ENCODE measurements at regions not wholly inside any gene's neighbourhood (a gene's known extent, or its start where the extent isn't known, plus 50 kb on each side); places are given as distances from the start of the nearest gene placed in this dataset.

DNA sequence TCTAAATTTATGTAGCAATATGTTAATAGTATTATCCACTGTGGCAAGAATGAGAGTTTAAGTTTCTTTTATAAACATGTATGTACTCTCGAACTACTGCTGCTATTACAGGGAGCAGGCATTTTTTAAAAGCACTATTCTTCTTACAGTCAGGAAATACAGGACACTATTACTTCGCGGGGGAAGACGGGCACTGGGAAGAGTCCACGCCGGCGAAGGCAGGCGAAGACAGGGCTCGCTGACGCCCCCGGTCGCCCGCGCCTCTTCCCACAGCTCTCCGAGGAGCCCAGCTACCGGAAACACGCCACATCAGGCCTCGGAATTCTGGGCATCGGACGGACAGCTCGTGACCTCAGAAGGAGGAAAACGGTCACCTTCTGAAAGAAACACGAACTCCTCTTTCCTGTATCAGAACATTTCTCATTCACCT is 90.2 kb downstream of the FAM161A start:
- H3K36me3 Mint-ChIP-seq (ENCODE audit: insufficient read depth, unreplicated experiment) = peaks cover 12% of the 10 kb centered on the region
- POLR2A ChIA-PET = interaction anchor here (0.7 to 1.4 kb wide), 5 partner anchors 12 to 123 kb away, joined by 3 to 6 read pairs (median 3); partner anchors contain the start of gene FAM161A
- H3K4me1 Mint-ChIP-seq (ENCODE audit: low read depth, unreplicated experiment) = no peaks in the 10 kb centered on the region
- CTCF ChIA-PET = interaction anchor here (0.5 kb wide), 1 partner anchor 29 kb away, joined by 3 read pairs; no protein-coding TSS in a partner anchor
- Histone ChIP-seq H3K27me3 (replicated peaks; ENCODE audit: control insufficient read depth, insufficient read depth, low read length) (no peaks in the 10 kb centered on the region), H3K9me3 (no peaks in the 10 kb centered on the region), H3K4me3 (ENCODE audit: low read depth, low read length) (peak overlapping the region; percentile 56), H3K4me1 (no peaks in the 10 kb centered on the region), H3K36me3 (ENCODE audit: control insufficient read depth, insufficient read depth, low read length) (no peaks in the 10 kb centered on the region)
- no peaks in the 10 kb centered on the region for H3K9me3 Mint-ChIP-seq (ENCODE audit: unreplicated experiment)
- TF ChIP-seq, protein P1, sequence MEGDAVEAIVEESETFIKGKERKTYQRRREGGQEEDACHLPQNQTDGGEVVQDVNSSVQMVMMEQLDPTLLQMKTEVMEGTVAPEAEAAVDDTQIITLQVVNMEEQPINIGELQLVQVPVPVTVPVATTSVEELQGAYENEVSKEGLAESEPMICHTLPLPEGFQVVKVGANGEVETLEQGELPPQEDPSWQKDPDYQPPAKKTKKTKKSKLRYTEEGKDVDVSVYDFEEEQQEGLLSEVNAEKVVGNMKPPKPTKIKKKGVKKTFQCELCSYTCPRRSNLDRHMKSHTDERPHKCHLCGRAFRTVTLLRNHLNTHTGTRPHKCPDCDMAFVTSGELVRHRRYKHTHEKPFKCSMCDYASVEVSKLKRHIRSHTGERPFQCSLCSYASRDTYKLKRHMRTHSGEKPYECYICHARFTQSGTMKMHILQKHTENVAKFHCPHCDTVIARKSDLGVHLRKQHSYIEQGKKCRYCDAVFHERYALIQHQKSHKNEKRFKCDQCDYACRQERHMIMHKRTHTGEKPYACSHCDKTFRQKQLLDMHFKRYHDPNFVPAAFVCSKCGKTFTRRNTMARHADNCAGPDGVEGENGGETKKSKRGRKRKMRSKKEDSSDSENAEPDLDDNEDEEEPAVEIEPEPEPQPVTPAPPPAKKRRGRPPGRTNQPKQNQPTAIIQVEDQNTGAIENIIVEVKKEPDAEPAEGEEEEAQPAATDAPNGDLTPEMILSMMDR (IDR thresholded peaks at IDR 0.05; ENCODE audit: insufficient read depth in 1 of 2, low read depth in 1 of 2, low read length in 1 of 2, severe bottlenecking in 1 of 2, unreplicated experiment in 1 of 2) = peak in 1 of 2 experiments; percentile 46
- H3K27ac Mint-ChIP-seq (ENCODE audit: unreplicated experiment) = peak overlapping the region; percentile 97
- peak; percentile 86 to 88 for DNase-seq
- peak overlapping the region; percentile 72 for H3K4me3 Mint-ChIP-seq (ENCODE audit: unreplicated experiment)
- TSS peak; percentile 89 for BruUV-seq (replicated peaks)
- no peaks in the 10 kb centered on the region for H3K27me3 Mint-ChIP-seq (ENCODE audit: insufficient read depth, unreplicated experiment)
- intact Hi-C loops (cut with micrococcal nuclease; ENCODE audit: unreplicated experiment) = loop anchor here (1.0 to 2.0 kb wide), 5 partner anchors 29 to 647 kb away; partner anchors contain the start of genes FAM161A and XPO1

DNA sequence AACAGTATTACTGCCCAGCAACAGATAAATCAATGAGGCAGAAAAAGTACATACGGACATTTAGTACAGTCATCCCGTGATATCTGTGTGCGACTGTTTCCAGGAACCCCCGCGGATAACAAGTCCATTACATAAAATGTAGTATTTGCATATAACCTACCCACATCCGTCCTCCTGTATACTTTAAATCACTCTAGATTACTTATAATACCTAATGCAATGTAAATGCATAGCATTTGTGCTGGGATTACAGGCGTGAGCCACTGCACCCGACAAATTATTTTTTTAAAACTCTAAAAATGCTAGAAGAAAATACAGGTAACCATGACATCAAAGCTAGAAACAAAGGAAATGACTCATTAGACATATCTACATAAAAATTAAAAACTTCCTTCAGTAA is 91.6 kb downstream of the FAM161A start:
- BruUV-seq (replicated peaks) = no TSS peak
- DNase-seq = no peak
- no peaks in the 10 kb centered on the region for H3K27me3 ChIP-seq (replicated peaks; ENCODE audit: control insufficient read depth, insufficient read depth, low read length)
- Mint-ChIP-seq H3K27me3 (ENCODE audit: insufficient read depth, unreplicated experiment) (no peaks in the 10 kb centered on the region), H3K9me3 (ENCODE audit: unreplicated experiment) (no peaks in the 10 kb centered on the region), H3K27ac (ENCODE audit: unreplicated experiment) (peak overlapping the region; percentile 97), H3K36me3 (ENCODE audit: insufficient read depth, unreplicated experiment) (peaks cover 12% of the 10 kb centered on the region), H3K4me3 (ENCODE audit: unreplicated experiment) (no peak overlapping the region), H3K4me1 (ENCODE audit: low read depth, unreplicated experiment) (no peaks in the 10 kb centered on the region)
- CTCF ChIA-PET = no interaction called here
- H3K4me1 ChIP-seq = no peaks in the 10 kb centered on the region
- no peaks in the 10 kb centered on the region for H3K9me3 ChIP-seq
- no peaks in the 10 kb centered on the region for H3K36me3 ChIP-seq (ENCODE audit: control insufficient read depth, insufficient read depth, low read length)
- intact Hi-C loops (cut with micrococcal nuclease; ENCODE audit: unreplicated experiment) = no loop called here
- TF ChIP-seq, protein P1 (IDR thresholded peaks at IDR 0.05; ENCODE audit: insufficient read depth in 1 of 2, low read depth in 1 of 2, low read length in 1 of 2, severe bottlenecking in 1 of 2, unreplicated experiment in 1 of 2) = no peak
- H3K4me3 ChIP-seq (ENCODE audit: low read depth, low read length) = no peak overlapping the region
- POLR2A ChIA-PET = no interaction called here

DNA sequence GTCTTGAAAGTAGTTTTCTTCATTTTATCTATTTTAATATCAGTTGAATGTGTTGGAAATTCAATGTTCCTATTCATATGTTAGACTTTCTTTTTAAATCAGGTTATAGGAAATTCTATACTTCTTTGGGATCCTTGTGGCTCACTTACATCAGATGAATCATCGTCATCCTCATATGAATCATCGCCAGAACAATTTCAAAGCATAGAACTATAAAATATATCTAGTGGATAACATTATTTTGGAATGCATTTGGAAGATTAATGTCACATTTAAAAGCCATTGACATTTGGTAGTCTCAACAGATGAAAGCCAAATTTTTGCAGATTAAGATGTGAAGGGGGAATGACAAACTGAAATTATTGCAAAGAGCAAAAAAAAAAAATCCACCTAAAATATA is 94.1 kb downstream of the FAM161A start:
- intact Hi-C loops (cut with micrococcal nuclease; ENCODE audit: unreplicated experiment) = no loop called here
- Mint-ChIP-seq H3K4me1 (ENCODE audit: low read depth, unreplicated experiment) (no peaks in the 10 kb centered on the region), H3K27ac (ENCODE audit: unreplicated experiment) (no peak overlapping the region), H3K4me3 (ENCODE audit: unreplicated experiment) (no peak overlapping the region), H3K27me3 (ENCODE audit: insufficient read depth, unreplicated experiment) (no peaks in the 10 kb centered on the region), H3K36me3 (ENCODE audit: insufficient read depth, unreplicated experiment) (peaks cover 12% of the 10 kb centered on the region), H3K9me3 (ENCODE audit: unreplicated experiment) (peaks cover 14% of the 10 kb centered on the region)
- DNase-seq = no peak
- Histone ChIP-seq H3K4me3 (ENCODE audit: low read depth, low read length) (no peak overlapping the region), H3K36me3 (ENCODE audit: control insufficient read depth, insufficient read depth, low read length) (no peaks in the 10 kb centered on the region), H3K4me1 (no peaks in the 10 kb centered on the region), H3K27me3 (replicated peaks; ENCODE audit: control insufficient read depth, insufficient read depth, low read length) (no peaks in the 10 kb centered on the region), H3K9me3 (no peaks in the 10 kb centered on the region)
- TF ChIP-seq, protein P1 (IDR thresholded peaks at IDR 0.05; ENCODE audit: insufficient read depth in 1 of 2, low read depth in 1 of 2, low read length in 1 of 2, severe bottlenecking in 1 of 2, unreplicated experiment in 1 of 2) = no peak
- POLR2A ChIA-PET = no interaction called here
- BruUV-seq (replicated peaks) = no TSS peak
- CTCF ChIA-PET = no interaction called here
